ENCODE measurements at regions not wholly inside any gene's neighbourhood (a gene's known extent, or its start where the extent isn't known, plus 50 kb on each side); places are given as distances from the start of the nearest gene placed in this dataset.

DNA sequence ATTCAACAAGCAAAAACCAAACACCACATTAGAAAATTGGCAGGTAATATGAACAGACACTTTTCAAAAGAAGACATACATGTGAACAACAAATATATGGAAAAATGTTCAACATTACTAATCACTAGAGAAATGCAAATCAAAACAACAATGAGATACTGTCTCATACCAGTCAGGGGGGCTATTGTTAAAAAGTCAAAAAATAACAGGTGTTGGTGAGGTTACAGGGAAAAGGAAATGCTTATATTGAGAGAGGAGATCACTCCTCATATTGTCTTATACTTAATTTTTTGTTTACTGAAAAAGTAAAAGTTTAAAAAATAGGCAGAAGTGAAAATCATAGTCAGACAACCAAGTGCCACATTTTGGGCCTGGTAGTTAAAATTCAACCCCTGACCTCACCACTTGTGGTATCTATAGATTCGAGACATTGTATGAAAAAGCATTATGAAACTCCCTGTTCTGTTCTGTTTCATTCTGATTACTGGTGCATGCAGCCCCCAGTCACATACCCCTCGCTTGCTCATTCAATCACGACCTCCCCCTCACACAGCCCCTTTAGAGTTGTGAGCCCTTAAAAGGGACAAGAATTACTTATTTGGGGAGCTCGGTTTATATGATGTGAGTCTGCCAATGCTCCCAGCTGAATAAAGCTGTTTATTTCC lies 153.7 kb upstream of the FGF16 start:
- CTCF ChIA-PET = no interaction called here
- intact Hi-C loops (cut with micrococcal nuclease; ENCODE audit: unreplicated experiment) = no loop called here
- Mint-ChIP-seq H3K9me3 (ENCODE audit: low read depth, unreplicated experiment) (no peaks in the 10 kb centered on the region), H3K27me3 (ENCODE audit: unreplicated experiment) (no peaks in the 10 kb centered on the region), H3K4me1 (ENCODE audit: low read depth, unreplicated experiment) (no peaks in the 10 kb centered on the region), H3K4me3 (ENCODE audit: low read depth, unreplicated experiment) (no peak overlapping the region), H3K36me3 (ENCODE audit: insufficient read depth, unreplicated experiment) (no peaks in the 10 kb centered on the region), H3K27ac (ENCODE audit: unreplicated experiment) (no peak overlapping the region)
- no TSS peak for BruUV-seq (replicated peaks)
- DNase-seq = no peak
- TF ChIP-seq, protein P1, sequence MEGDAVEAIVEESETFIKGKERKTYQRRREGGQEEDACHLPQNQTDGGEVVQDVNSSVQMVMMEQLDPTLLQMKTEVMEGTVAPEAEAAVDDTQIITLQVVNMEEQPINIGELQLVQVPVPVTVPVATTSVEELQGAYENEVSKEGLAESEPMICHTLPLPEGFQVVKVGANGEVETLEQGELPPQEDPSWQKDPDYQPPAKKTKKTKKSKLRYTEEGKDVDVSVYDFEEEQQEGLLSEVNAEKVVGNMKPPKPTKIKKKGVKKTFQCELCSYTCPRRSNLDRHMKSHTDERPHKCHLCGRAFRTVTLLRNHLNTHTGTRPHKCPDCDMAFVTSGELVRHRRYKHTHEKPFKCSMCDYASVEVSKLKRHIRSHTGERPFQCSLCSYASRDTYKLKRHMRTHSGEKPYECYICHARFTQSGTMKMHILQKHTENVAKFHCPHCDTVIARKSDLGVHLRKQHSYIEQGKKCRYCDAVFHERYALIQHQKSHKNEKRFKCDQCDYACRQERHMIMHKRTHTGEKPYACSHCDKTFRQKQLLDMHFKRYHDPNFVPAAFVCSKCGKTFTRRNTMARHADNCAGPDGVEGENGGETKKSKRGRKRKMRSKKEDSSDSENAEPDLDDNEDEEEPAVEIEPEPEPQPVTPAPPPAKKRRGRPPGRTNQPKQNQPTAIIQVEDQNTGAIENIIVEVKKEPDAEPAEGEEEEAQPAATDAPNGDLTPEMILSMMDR (IDR thresholded peaks at IDR 0.05; ENCODE audit: unreplicated experiment) = no peak

DNA sequence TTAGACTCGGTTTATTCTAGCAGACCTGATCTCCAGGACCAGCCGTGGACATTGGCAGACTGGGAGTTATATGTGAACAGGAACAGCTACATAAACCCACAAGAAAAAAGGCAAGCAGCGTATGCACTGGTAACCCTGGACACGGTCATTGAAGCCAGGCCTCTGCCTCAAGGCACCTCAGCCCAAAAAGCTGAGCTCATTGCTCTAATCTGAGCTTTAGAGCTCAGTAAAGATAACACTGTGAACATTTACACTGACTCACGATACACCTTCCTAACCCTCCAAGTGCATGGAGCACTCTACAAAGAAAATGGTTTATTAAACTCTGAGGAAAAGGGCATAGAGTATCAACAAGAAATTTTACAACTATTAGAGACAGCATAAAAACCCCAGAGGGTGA lies 148.9 kb upstream of the FGF16 start:
- CTCF ChIA-PET = no interaction called here
- TF ChIP-seq, protein P1 (IDR thresholded peaks at IDR 0.05; ENCODE audit: unreplicated experiment) = no peak
- H3K36me3 Mint-ChIP-seq (ENCODE audit: insufficient read depth, unreplicated experiment) = no peaks in the 10 kb centered on the region
- H3K9me3 Mint-ChIP-seq (ENCODE audit: low read depth, unreplicated experiment) = no peaks in the 10 kb centered on the region
- intact Hi-C loops (cut with micrococcal nuclease; ENCODE audit: unreplicated experiment) = no loop called here
- no TSS peak for BruUV-seq (replicated peaks)
- H3K4me1 Mint-ChIP-seq (ENCODE audit: low read depth, unreplicated experiment) = no peaks in the 10 kb centered on the region
- H3K4me3 Mint-ChIP-seq (ENCODE audit: low read depth, unreplicated experiment) = no peak overlapping the region
- H3K27me3 Mint-ChIP-seq (ENCODE audit: unreplicated experiment) = no peaks in the 10 kb centered on the region
- no peak for DNase-seq
- no peak overlapping the region for H3K27ac Mint-ChIP-seq (ENCODE audit: unreplicated experiment)

DNA sequence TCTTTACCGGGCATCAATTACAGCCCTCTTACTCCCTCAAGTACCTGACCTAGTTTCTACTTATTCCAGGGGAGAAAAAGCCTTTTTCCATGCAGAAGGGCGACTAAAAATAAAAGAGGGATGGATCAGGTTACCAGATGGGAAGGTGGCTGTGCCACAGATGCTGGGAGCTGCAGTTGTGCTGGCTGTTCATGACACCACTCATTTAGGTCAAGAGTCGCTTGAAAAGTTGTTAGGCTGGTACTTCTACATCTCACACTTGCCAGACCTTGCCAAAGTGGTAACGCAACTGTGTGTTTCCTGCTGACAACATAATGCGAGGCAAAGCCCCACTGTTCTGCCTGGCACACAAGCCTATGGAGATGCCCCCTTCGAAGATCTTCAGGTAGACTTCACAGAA lies 148.4 kb upstream of the FGF16 start:
- CTCF ChIA-PET = no interaction called here
- Mint-ChIP-seq H3K4me1 (ENCODE audit: low read depth, unreplicated experiment) (no peaks in the 10 kb centered on the region), H3K4me3 (ENCODE audit: low read depth, unreplicated experiment) (no peak overlapping the region), H3K27me3 (ENCODE audit: unreplicated experiment) (no peaks in the 10 kb centered on the region), H3K36me3 (ENCODE audit: insufficient read depth, unreplicated experiment) (no peaks in the 10 kb centered on the region), H3K27ac (ENCODE audit: unreplicated experiment) (no peak overlapping the region), H3K9me3 (ENCODE audit: low read depth, unreplicated experiment) (no peaks in the 10 kb centered on the region)
- intact Hi-C loops (cut with micrococcal nuclease; ENCODE audit: unreplicated experiment) = no loop called here
- no TSS peak for BruUV-seq (replicated peaks)
- no peak for DNase-seq
- TF ChIP-seq, protein P1 (IDR thresholded peaks at IDR 0.05; ENCODE audit: unreplicated experiment) = no peak

DNA sequence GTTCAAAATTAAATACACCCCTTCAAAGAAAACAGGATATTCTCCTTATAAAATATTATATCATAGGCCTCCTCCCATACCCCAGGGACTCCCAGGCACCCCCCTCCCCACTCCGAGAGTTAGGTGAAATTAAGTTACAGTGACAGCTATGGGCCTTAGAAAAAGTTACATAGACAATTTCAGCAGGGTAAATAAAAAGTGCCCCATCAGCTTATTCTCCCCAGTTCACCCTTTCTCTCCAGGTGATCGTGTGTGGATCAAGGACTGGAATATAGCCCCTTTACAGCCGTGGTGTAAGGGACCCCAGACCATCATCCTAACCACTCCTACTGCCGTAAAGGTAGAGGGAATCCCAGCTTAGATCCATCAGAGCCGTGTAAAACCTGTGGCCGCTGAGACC lies 147.6 kb upstream of the FGF16 start:
- intact Hi-C loops (cut with micrococcal nuclease; ENCODE audit: unreplicated experiment) = no loop called here
- H3K27me3 Mint-ChIP-seq (ENCODE audit: unreplicated experiment) = no peaks in the 10 kb centered on the region
- no TSS peak for BruUV-seq (replicated peaks)
- TF ChIP-seq, protein P1 (IDR thresholded peaks at IDR 0.05; ENCODE audit: unreplicated experiment) = no peak
- no peak for DNase-seq
- H3K4me3 Mint-ChIP-seq (ENCODE audit: low read depth, unreplicated experiment) = no peak overlapping the region
- CTCF ChIA-PET = no interaction called here
- H3K9me3 Mint-ChIP-seq (ENCODE audit: low read depth, unreplicated experiment) = no peaks in the 10 kb centered on the region
- H3K36me3 Mint-ChIP-seq (ENCODE audit: insufficient read depth, unreplicated experiment) = no peaks in the 10 kb centered on the region
- H3K27ac Mint-ChIP-seq (ENCODE audit: unreplicated experiment) = no peak overlapping the region
- no peaks in the 10 kb centered on the region for H3K4me1 Mint-ChIP-seq (ENCODE audit: low read depth, unreplicated experiment)
